Astrocyte (in vitro differentiated cells and primary cell): ENCODE measurements at regions not wholly inside any gene's neighbourhood (a gene's known extent, or its start where the extent isn't known, plus 50 kb on each side); places are given as distances from the start of the nearest gene placed in this dataset.
"Not testable (repeated sequence)": the region's sequence is repeated elsewhere in the genome, so short reads cannot be mapped to it uniquely, and the experiment has no call there.

ENCODE experiments used
- DNase-seq: peaks from one replicate; pipeline ENCODE4 v3.0.0-alpha.2; 2010; ENCODE audit warnings: low read depth
- FAIRE-seq: peaks from 2 replicates; lab custom pipeline; 2011; peaks lifted over from hg19 to GRCh38; lab: Jason Lieb, UNC
- H2AFZ ChIP-seq: 2 replicates; pipeline ENCODE4 v1.6.0; 2012; ENCODE audit warnings: low read depth, low read length, inconsistent platforms
- H3K27ac ChIP-seq: 2 replicates; pipeline ENCODE4 v1.5.1; 2011; ENCODE audit warnings: low read depth, low read length, inconsistent platforms
- H3K27me3 ChIP-seq: 2 replicates; pipeline ENCODE4 v1.6.0; 2011; ENCODE audit warnings: low read length, inconsistent platforms; ENCODE audit not compliant: insufficient read depth
- H3K36me3 ChIP-seq: 2 replicates; pipeline ENCODE4 v1.5.1; 2011; ENCODE audit warnings: low read length, inconsistent platforms; ENCODE audit not compliant: insufficient read depth
- H3K4me1 ChIP-seq: 2 replicates; pipeline ENCODE4 v1.5.1; 2011; ENCODE audit warnings: low read length, inconsistent platforms; ENCODE audit not compliant: insufficient read depth
- H3K4me2 ChIP-seq: 2 replicates; pipeline ENCODE4 v1.6.0; 2012; ENCODE audit warnings: low read length, inconsistent platforms
- H3K4me3 ChIP-seq: 2 replicates; pipeline ENCODE4 v1.5.1; 2011; ENCODE audit warnings: low read depth, mild to moderate bottlenecking, low read length, inconsistent platforms; ENCODE audit not compliant: insufficient read depth
- H3K79me2 ChIP-seq: 2 replicates; pipeline ENCODE4 v1.6.0; 2012; ENCODE audit warnings: mild to moderate bottlenecking, low read length, inconsistent platforms; ENCODE audit not compliant: insufficient read depth
- H3K9ac ChIP-seq: 2 replicates; pipeline ENCODE4 v1.6.0; 2012; ENCODE audit warnings: mild to moderate bottlenecking, low read length, inconsistent platforms
- H3K9me3 ChIP-seq: 2 replicates; pipeline ENCODE4 v1.5.1; 2012; ENCODE audit warnings: low read depth, mild to moderate bottlenecking, low read length, inconsistent platforms; ENCODE audit not compliant: insufficient read depth
- H4K20me1 ChIP-seq: 2 replicates; pipeline ENCODE4 v1.6.0; 2012; ENCODE audit warnings: low read length, inconsistent platforms; ENCODE audit not compliant: insufficient read depth
- H3K27ac Mint-ChIP-seq: one replicate; pipeline ENCODE4 v1.8.0; 2021; ENCODE audit warnings: mild to moderate bottlenecking, mixed read lengths; ENCODE audit not compliant: unreplicated experiment
- H3K27me3 Mint-ChIP-seq: one replicate; pipeline ENCODE4 v1.8.0; 2021; ENCODE audit warnings: low read depth, mixed read lengths; ENCODE audit not compliant: unreplicated experiment
- H3K36me3 Mint-ChIP-seq: one replicate; pipeline ENCODE4 v1.8.0; 2021; ENCODE audit warnings: low read depth, mixed read lengths; ENCODE audit not compliant: unreplicated experiment
- H3K4me1 Mint-ChIP-seq: one replicate; pipeline ENCODE4 v1.8.0; 2021; ENCODE audit warnings: low read depth, mixed read lengths; ENCODE audit not compliant: unreplicated experiment
- H3K4me3 Mint-ChIP-seq: one replicate; pipeline ENCODE4 v1.8.0; 2021; ENCODE audit warnings: mild to moderate bottlenecking, moderate library complexity, mixed read lengths; ENCODE audit not compliant: unreplicated experiment
- H3K9me3 Mint-ChIP-seq: one replicate; pipeline ENCODE4 v1.8.0; 2021; ENCODE audit warnings: mild to moderate bottlenecking, mixed read lengths; ENCODE audit not compliant: unreplicated experiment
- EZH2 ChIP-seq: IDR thresholded peaks from 2 replicates; pipeline ENCODE4 v1.6.1; 2012; ENCODE audit warnings: mild to moderate bottlenecking, low read length, inconsistent platforms; ENCODE audit not compliant: insufficient read depth
- TF ChIP-seq, protein P1 (sequence below): IDR thresholded peaks from 2 replicates; pipeline ENCODE4 v1.5.1; 2011; ENCODE audit warnings: low read depth, mild to moderate bottlenecking, inconsistent platforms, low read length, moderate library complexity; ENCODE audit not compliant: insufficient read depth

DNA sequence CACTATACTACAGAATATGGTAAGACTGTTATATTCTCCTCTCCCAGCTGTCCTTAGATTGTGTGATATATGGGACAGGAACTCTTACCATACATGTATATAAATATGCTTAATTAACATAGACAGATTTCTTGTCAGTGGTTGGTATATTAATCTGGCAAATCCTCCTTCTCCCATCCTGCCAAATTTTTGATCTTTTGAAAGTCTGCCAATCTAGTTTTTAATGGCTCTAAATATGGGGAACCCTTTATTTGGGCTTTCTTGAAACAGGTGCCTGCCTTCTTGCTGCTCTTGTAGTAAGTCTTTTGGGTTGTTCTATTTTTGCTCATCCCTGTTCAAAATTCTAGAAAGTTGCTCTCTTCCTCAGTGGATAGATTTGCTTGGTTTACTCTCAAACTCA is 63.5 kb downstream of the SPATA31D1 start:
- TF ChIP-seq, protein P1, sequence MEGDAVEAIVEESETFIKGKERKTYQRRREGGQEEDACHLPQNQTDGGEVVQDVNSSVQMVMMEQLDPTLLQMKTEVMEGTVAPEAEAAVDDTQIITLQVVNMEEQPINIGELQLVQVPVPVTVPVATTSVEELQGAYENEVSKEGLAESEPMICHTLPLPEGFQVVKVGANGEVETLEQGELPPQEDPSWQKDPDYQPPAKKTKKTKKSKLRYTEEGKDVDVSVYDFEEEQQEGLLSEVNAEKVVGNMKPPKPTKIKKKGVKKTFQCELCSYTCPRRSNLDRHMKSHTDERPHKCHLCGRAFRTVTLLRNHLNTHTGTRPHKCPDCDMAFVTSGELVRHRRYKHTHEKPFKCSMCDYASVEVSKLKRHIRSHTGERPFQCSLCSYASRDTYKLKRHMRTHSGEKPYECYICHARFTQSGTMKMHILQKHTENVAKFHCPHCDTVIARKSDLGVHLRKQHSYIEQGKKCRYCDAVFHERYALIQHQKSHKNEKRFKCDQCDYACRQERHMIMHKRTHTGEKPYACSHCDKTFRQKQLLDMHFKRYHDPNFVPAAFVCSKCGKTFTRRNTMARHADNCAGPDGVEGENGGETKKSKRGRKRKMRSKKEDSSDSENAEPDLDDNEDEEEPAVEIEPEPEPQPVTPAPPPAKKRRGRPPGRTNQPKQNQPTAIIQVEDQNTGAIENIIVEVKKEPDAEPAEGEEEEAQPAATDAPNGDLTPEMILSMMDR, result no peak
- no peak for TF ChIP-seq EZH2
- H3K27ac Mint-ChIP-seq, result no peak overlapping the region
- no peaks in the 10 kb centered on the region for H3K4me1 ChIP-seq
- H2AFZ ChIP-seq, result no peak overlapping the region
- H3K27me3 ChIP-seq, result no peaks in the 10 kb centered on the region
- H4K20me1 ChIP-seq, result no peaks in the 10 kb centered on the region
- no peaks in the 10 kb centered on the region for H3K9me3 Mint-ChIP-seq
- no peaks in the 10 kb centered on the region for H3K36me3 Mint-ChIP-seq
- H3K9ac ChIP-seq, result no peak overlapping the region
- peaks cover 2% of the 10 kb centered on the region for H3K27me3 Mint-ChIP-seq
- H3K4me2 ChIP-seq, result no peak overlapping the region
- H3K9me3 ChIP-seq, result no peaks in the 10 kb centered on the region
- H3K4me3 Mint-ChIP-seq, result no peak overlapping the region
- no peak for DNase-seq
- H3K36me3 ChIP-seq, result no peaks in the 10 kb centered on the region
- H3K4me1 Mint-ChIP-seq, result no peaks in the 10 kb centered on the region
- FAIRE-seq, result no peak
- no peaks in the 10 kb centered on the region for H3K79me2 ChIP-seq
- no peak overlapping the region for H3K27ac ChIP-seq
- H3K4me3 ChIP-seq, result no peak overlapping the region

DNA sequence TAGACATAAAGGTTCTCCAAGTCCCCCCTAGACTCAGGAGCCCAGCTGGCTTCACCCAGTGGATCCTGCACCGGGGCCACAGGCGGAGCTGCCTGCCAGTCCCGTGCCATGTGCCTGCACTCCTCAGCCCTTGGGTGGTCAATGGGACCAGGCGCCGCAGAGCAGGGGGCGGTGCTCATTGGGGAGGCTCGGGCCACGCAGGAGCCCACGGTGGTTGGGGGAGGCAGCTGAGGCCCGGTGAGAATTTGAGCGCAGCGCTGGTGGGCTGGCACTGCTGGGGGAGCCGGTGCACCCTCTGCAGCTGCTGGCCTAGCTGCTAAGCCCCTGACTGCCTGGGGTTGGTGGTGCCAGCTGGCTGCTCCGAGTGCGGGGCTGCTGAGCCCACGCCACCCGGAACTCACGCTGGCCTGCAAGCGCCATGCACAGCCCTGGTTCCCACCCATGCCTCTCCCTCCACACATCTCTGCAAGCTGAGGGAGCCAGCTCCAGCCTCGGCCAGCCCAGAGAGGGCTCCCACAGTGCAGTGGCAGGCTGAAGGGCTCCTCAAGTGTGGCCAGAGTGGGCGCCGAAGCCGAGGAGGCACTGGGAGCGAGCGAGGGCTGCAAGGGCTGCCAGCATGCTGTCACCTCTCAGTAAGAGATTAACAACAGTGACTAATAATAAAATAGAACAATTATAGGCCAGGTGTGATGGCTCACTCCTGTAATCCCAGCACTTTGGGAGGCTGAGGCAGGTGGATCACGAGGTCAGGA is 65.9 kb downstream of the SPATA31D1 start:
- Histone ChIP-seq H4K20me1 (no peaks in the 10 kb centered on the region), H2AFZ (no peak overlapping the region), H3K9ac (no peak overlapping the region), H3K27me3 (no peaks in the 10 kb centered on the region), H3K36me3 (no peaks in the 10 kb centered on the region), H3K4me1 (no peaks in the 10 kb centered on the region), H3K79me2 (no peaks in the 10 kb centered on the region), H3K9me3 (no peaks in the 10 kb centered on the region), H3K4me3 (no peak overlapping the region), H3K4me2 (no peak overlapping the region), H3K27ac (no peak overlapping the region)
- FAIRE-seq, result no peak
- peaks cover 11% of the 10 kb centered on the region for H3K27me3 Mint-ChIP-seq
- H3K4me3 Mint-ChIP-seq, result no peak overlapping the region
- no peak overlapping the region for H3K27ac Mint-ChIP-seq
- no peak for DNase-seq
- H3K36me3 Mint-ChIP-seq, result no peaks in the 10 kb centered on the region
- H3K4me1 Mint-ChIP-seq, result no peaks in the 10 kb centered on the region
- peaks cover 3% of the 10 kb centered on the region for H3K9me3 Mint-ChIP-seq
- TF ChIP-seq, protein P1, result no peak
- no peak for TF ChIP-seq EZH2

DNA sequence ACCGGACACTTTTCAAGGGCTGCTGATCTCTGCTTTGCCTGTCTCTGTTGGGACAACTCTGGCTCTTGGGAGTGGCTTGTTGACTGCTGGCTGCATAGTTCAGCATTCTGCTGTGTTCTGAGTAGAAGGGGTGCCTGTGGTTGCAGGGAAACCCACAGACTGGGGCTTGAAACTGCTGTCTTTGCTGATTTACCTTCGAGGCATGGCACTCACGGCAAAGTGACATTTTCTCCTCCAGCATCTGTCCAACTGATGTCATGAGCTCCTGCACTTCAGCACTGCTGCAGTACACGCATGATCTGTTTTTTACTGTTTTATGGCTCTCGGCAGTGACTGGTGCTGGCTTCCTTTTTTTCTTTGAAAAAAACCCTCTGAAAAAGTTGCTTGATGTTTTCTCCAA is 69.2 kb downstream of the SPATA31D1 start:
- H3K27me3 Mint-ChIP-seq, result peaks cover 14% of the 10 kb centered on the region
- no peak overlapping the region for H3K4me3 Mint-ChIP-seq
- H3K79me2 ChIP-seq, result no peaks in the 10 kb centered on the region
- H3K27ac ChIP-seq, result no peak overlapping the region
- no peak overlapping the region for H3K9ac ChIP-seq
- no peak overlapping the region for H3K4me3 ChIP-seq
- H3K4me1 Mint-ChIP-seq, result no peaks in the 10 kb centered on the region
- H3K36me3 Mint-ChIP-seq, result no peaks in the 10 kb centered on the region
- no peaks in the 10 kb centered on the region for H3K27me3 ChIP-seq
- no peaks in the 10 kb centered on the region for H3K36me3 ChIP-seq
- no peak for DNase-seq
- no peaks in the 10 kb centered on the region for H4K20me1 ChIP-seq
- TF ChIP-seq, protein P1, result no peak
- TF ChIP-seq EZH2, result no peak
- no peak overlapping the region for H3K4me2 ChIP-seq
- H3K27ac Mint-ChIP-seq, result no peak overlapping the region
- no peak for FAIRE-seq
- H3K9me3 Mint-ChIP-seq, result peaks cover 6% of the 10 kb centered on the region
- no peak overlapping the region for H2AFZ ChIP-seq
- no peaks in the 10 kb centered on the region for H3K4me1 ChIP-seq
- H3K9me3 ChIP-seq, result no peaks in the 10 kb centered on the region

DNA sequence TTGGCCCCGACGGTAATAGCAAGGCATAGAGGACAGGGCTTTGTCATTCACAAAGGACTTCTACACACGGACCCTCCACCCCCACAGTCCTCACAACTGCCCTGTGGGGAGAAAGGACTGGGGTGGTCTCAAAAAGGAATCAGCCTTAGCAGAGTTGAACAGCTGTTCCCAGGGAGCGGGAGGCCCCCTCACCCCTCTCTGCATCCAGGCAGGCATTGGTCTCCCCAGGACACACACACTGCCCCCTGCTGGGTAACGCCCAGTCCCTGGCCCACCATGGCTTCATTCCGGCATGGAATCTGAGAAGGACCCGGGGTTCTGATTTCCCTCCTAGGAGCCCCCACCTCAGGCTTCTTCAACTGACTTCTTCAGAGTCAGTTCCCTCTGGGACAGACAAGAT is 73.2 kb downstream of the SPATA31D1 start:
- H4K20me1 ChIP-seq, FAIRE-seq, H2AFZ ChIP-seq, H3K9me3 Mint-ChIP-seq, H3K4me1 Mint-ChIP-seq, H3K9me3 ChIP-seq, H3K79me2 ChIP-seq, H3K36me3 ChIP-seq, H3K27me3 ChIP-seq, H3K9ac ChIP-seq, H3K4me1 ChIP-seq, H3K27ac Mint-ChIP-seq, H3K36me3 Mint-ChIP-seq, H3K4me3 ChIP-seq, H3K4me3 Mint-ChIP-seq, H3K4me2 ChIP-seq, H3K27ac ChIP-seq, DNase-seq: not testable (repeated sequence)
- peaks cover 14% of the 10 kb centered on the region for H3K27me3 Mint-ChIP-seq
